ENCODE measurements at regions not wholly inside any gene's neighbourhood (a gene's known extent, or its start where the extent isn't known, plus 50 kb on each side); places are given as distances from the start of the nearest gene placed in this dataset.
"Not testable (repeated sequence)": the region's sequence is repeated elsewhere in the genome, so short reads cannot be mapped to it uniquely, and the experiment has no call there.

DNA sequence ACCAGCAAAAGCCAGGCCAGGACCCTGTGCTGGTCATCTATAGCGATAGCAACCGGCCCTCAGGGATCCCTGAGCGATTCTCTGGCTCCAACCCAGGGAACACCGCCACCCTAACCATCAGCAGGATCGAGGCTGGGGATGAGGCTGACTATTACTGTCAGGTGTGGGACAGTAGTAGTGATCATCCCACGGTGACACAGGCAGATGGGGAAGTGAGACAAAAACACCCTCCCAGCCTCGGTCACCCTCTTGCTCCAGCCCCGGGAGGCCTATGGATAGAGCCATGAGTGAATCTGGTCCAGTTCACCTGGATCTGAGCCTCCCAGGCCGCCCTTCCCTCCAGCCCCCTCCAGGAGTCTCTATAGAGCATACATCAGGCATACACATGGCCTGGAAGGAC, 115.2 kb upstream of the IGLL5 start:
- in situ Hi-C loops (cut with MboI; ENCODE audit: low sequenced_read_pairs, unreplicated experiment) = loop anchor here (10.0 kb wide), 1 partner anchor 362 kb away; no protein-coding TSS in a partner anchor
- DNase-seq (ENCODE audit: low spot score) = no peak
- TF ChIP-seq, protein P1, sequence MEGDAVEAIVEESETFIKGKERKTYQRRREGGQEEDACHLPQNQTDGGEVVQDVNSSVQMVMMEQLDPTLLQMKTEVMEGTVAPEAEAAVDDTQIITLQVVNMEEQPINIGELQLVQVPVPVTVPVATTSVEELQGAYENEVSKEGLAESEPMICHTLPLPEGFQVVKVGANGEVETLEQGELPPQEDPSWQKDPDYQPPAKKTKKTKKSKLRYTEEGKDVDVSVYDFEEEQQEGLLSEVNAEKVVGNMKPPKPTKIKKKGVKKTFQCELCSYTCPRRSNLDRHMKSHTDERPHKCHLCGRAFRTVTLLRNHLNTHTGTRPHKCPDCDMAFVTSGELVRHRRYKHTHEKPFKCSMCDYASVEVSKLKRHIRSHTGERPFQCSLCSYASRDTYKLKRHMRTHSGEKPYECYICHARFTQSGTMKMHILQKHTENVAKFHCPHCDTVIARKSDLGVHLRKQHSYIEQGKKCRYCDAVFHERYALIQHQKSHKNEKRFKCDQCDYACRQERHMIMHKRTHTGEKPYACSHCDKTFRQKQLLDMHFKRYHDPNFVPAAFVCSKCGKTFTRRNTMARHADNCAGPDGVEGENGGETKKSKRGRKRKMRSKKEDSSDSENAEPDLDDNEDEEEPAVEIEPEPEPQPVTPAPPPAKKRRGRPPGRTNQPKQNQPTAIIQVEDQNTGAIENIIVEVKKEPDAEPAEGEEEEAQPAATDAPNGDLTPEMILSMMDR (IDR thresholded peaks at IDR 0.05; ENCODE audit: borderline replicate concordance, control extremely low read depth, extremely low read depth, insufficient read depth, missing control alignments) = no peak

DNA sequence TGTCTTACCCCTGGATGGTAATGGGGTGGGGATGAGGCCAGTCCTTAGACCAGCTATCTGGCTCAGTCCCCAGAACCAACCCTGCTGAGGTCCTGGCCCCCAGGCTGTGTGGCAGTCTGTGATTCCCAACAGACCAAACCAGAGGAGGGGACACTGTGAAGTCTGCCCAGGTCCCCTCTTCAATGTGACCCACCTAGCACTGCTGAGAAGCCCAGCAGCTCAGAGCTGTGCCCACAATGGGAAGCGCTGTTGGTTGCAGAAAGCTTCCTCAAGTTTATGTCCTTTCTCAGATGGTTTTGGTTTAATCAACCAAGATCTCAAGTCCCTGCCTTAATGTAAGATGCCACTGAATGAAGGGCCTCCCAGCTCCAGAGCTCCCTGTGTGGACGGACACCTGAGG, 114.7 kb upstream of the IGLL5 start:
- DNase-seq (ENCODE audit: low spot score) = no peak
- TF ChIP-seq, protein P1 (IDR thresholded peaks at IDR 0.05; ENCODE audit: borderline replicate concordance, control extremely low read depth, extremely low read depth, insufficient read depth, missing control alignments) = no peak
- in situ Hi-C loops (cut with MboI; ENCODE audit: low sequenced_read_pairs, unreplicated experiment) = loop anchor here (10.0 kb wide), 1 partner anchor 362 kb away; no protein-coding TSS in a partner anchor

DNA sequence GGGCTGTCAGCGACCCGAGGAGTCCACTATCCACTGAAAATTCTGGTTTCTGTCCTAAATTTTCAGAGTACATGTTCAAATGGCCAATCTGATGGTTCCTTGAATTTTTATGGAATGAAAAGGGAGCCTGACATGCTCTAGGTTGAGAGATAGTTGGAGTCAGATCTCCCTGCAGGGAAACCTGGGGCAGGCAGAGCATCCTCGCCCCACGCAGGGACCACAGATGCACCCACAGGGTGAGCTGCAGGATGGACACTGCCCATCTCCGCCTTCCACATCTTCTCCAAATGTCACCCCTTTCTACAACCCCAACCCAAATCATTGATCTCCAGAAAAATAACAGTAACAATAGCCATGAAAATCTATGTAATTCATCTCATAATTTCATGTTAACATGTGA, 114.2 kb upstream of the IGLL5 start:
- TF ChIP-seq, protein P1 (IDR thresholded peaks at IDR 0.05; ENCODE audit: borderline replicate concordance, control extremely low read depth, extremely low read depth, insufficient read depth, missing control alignments) = no peak
- no peak for DNase-seq (ENCODE audit: low spot score)
- in situ Hi-C loops (cut with MboI; ENCODE audit: low sequenced_read_pairs, unreplicated experiment) = loop anchor here (10.0 kb wide), 1 partner anchor 361 kb away; no protein-coding TSS in a partner anchor

DNA sequence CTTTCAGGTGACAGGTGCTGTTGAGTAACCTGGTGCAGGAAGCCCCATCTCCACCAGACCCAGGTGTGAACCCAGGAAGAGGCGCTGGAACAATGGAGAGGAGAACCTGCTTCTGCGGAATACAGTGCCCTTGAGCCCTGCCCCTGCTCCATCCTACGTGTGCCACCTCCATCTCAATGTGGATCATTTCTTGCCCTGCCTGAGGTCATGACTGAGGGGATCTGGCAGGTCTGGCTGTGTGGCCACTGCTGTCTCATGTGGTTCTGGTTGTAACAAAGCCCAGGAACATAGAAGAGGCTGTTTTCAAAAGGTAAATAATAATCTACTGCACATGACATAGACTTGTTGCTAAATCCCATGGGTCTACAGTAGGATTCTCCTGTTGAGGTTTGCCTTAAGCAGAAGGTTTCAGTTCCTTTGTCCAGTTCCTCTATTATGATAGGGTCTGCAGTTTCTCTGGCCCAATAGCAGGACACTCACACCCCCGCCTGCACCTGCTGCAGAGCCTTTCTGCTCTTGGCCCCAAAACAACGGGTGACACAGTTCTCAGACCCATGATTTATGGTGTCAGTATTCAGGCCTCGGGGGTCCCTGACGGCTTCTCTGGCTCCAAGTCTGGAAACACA, 113.5 kb upstream of the IGLL5 start:
- TF ChIP-seq, protein P1 (IDR thresholded peaks at IDR 0.05; ENCODE audit: borderline replicate concordance, control extremely low read depth, extremely low read depth, insufficient read depth, missing control alignments) = no peak
- in situ Hi-C loops (cut with MboI; ENCODE audit: low sequenced_read_pairs, unreplicated experiment) = loop anchor here (10.0 kb wide), 1 partner anchor 361 kb away; no protein-coding TSS in a partner anchor
- peak; percentile 50 for DNase-seq (ENCODE audit: low spot score)

DNA sequence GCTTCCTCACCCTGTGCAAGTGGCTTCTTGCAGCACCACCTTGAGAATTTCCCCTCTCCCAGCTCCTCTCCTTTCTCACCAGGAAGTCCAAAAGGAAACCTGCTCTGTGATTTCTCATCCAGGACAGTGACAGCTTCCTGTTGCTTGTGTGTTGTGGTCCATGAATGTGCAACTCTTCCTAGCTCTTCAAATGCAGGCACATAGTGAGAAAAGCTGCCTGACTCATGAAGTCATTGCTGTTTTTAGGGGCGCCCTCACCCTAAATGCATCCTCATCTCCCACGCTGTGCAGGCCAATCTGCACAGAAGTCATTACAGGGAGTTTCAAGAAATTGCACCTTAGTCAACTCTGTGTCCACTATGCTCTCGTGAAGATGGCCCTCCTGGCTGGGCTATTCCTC, 112.9 kb upstream of the IGLL5 start:
- DNase-seq (ENCODE audit: low spot score) = not testable (repeated sequence)
- in situ Hi-C loops (cut with MboI; ENCODE audit: low sequenced_read_pairs, unreplicated experiment) = loop anchor here (10.0 kb wide), 1 partner anchor 360 kb away; no protein-coding TSS in a partner anchor

DNA sequence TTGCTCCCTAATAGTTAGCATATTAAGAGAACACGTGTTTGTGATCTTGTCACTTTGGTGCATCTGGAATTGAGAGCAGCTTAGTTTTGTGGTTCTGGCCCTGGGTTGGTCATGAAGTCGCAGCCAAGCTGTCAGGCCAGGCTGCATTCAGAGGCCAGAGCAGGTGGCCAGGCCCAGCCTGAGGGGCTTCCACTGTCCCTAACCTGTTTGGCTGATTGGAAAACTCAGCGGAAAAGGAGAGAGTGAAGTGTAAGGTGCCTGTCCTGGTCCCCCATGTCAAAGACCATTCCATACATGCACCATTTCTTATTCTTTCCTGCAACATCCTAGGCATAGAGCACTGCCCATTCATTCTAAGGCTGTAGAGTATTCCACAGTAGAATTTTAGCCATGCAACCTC, 111.5 kb upstream of the IGLL5 start:
- in situ Hi-C loops (cut with MboI; ENCODE audit: low sequenced_read_pairs, unreplicated experiment) = loop anchor here (10.0 kb wide), 1 partner anchor 359 kb away; no protein-coding TSS in a partner anchor

DNA sequence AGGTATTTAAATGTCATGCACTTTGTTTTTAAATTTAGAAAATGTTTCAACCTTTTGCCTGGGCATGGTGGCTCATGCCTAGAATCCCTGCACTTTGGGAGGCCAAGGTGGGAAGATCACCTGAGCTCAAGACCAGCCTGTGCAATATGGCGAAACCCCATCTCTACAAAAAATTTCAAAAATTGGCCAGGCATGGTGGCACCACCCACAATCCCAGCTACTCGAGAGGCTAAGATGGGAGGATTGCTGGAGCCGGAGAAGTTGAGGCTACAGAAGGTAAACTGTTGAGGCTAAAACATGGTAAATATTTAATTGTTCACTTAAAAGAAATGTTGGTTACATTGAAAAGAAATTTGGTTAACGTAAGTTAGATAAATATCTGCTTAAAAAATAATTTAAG, 108.4 kb upstream of the IGLL5 start:
- TF ChIP-seq, protein P1 (IDR thresholded peaks at IDR 0.05; ENCODE audit: borderline replicate concordance, control extremely low read depth, extremely low read depth, insufficient read depth, missing control alignments) = no peak
- DNase-seq (ENCODE audit: low spot score) = no peak
- in situ Hi-C loops (cut with MboI; ENCODE audit: low sequenced_read_pairs, unreplicated experiment) = loop anchor here (10.0 kb wide), 1 partner anchor 356 kb away; no protein-coding TSS in a partner anchor

More for the DNA sequence above, 111.5 kb upstream of the IGLL5 start:
- TF ChIP-seq, protein P1 (IDR thresholded peaks at IDR 0.05; ENCODE audit: borderline replicate concordance, control extremely low read depth, extremely low read depth, insufficient read depth, missing control alignments) = no peak
- DNase-seq (ENCODE audit: low spot score) = no peak

Measured in GM13976 (cell line).